Gastroesophageal sphincter (tissue), 4 donors: ENCODE measurements at regions not wholly inside any gene's neighbourhood (a gene's known extent, or its start where the extent isn't known, plus 50 kb on each side); places are given as distances from the start of the nearest gene placed in this dataset.

ENCODE experiments used
- ATAC-seq: fragments of 150-250 bp; one replicate; pipeline ENCODE4 v1.9.1; 2016; ENCODE audit warnings: mild to moderate bottlenecking, moderate library complexity
- H3K27ac ChIP-seq, 4 donors: fragments of 200-600 bp; sonication (generic) in 3 of 4; 1 replicate in 3 of 4; 2 replicates in 1 of 4; pipeline ENCODE4 v1.5.1; 2016 to 2019
- H3K27me3 ChIP-seq: fragments of 200-600 bp; sonication (generic); one replicate; pipeline ENCODE4 v1.5.1; 2019
- H3K36me3 ChIP-seq, 2 donors: fragments of 200-600 bp; sonication (generic); one replicate each; pipeline ENCODE4 v1.5.1; 2019; ENCODE audit warnings: control low read depth in 1 of 2
- H3K4me1 ChIP-seq, 3 donors: fragments of 200-600 bp; sonication (generic); 1 replicate in 2 of 3; 2 replicates in 1 of 3; pipeline ENCODE4 v1.5.1; 2016 to 2019; ENCODE audit warnings: control low read depth in 2 of 3
- H3K4me3 ChIP-seq, 2 donors: fragments of 200-600 bp; sonication (generic); one replicate each; pipeline ENCODE4 v1.5.1; 2019; ENCODE audit warnings: mild to moderate bottlenecking in 1 of 2, moderate library complexity in 1 of 2
- H3K9me3 ChIP-seq, 3 donors: fragments of 200-600 bp; sonication (generic); one replicate each; pipeline ENCODE4 v1.5.1; 2017 to 2019; ENCODE audit warnings: control low read depth in 2 of 3
- CTCF ChIP-seq, 4 experiments: fragments of 200-600 bp in 2 of 4; fragments of 450-650 bp in 2 of 4; sonication (generic) in 1 of 4; IDR thresholded peaks; one replicate each; pipeline ENCODE4 v1.5.1; 2017 to 2019; ENCODE audit warnings: antibody characterized with exemption in 4 of 4, mild to moderate bottlenecking in 2 of 4, moderate library complexity in 2 of 4
- EP300 ChIP-seq: sonication (generic); formaldehyde crosslinking; IDR thresholded peaks from one replicate; pipeline ENCODE4 v1.6.1; 2017; ENCODE audit warnings: antibody characterized with exemption, mild to moderate bottlenecking
- POLR2A ChIP-seq, 2 donors: fragments of 450-650 bp; IDR thresholded peaks; one replicate each; pipeline ENCODE4 v1.6.1; 2017; ENCODE audit warnings: antibody characterized with exemption in 2 of 2, mild to moderate bottlenecking in 2 of 2, moderate library complexity in 1 of 2
- POLR2AphosphoS5 ChIP-seq: sonication (generic); formaldehyde crosslinking; IDR thresholded peaks from one replicate; pipeline ENCODE4 v1.6.1; 2017; ENCODE audit warnings: antibody characterized with exemption
- WGBS, 2 donors: methylation state at CpG; one replicate each; pipeline ENCODE4 v1.1.5; 2018; ENCODE audit warnings: low coverage in 1 of 2; 5-methylcytosine and 5-hydroxymethylcytosine counted together
- small RNA-seq, 4 donors: library from RNA; depleted of rRNA; stranded (forward); fragments of <200 nt; gene quantifications; one replicate each; pipeline ENCODE3, GENCODE V24; 2016

- no peaks in the 10 kb centered on the region for H3K36me3 ChIP-seq
- H3K9me3 ChIP-seq = no peaks in the 10 kb centered on the region
- peaks cover 16% of the 10 kb centered on the region for H3K27me3 ChIP-seq
- TF ChIP-seq POLR2A (IDR thresholded peaks at IDR 0.05) (no peak), CTCF (IDR thresholded peaks at IDR 0.05) (no peak), POLR2AphosphoS5 (no peak), EP300 (no peak)
- no peak overlapping the region for H3K27ac ChIP-seq
- ATAC-seq = no peak
- H3K4me3 ChIP-seq = no peak overlapping the region
- 70 to 76% methylated on average over 4 to 7 of the region's 9 CpGs for WGBS, 2 donors
- no peaks in the 10 kb centered on the region for H3K4me1 ChIP-seq
Measured at GRCh38 chr1:147486876-147487656, 54.2 kb upstream of the BCL9 start.

GRCh38 chr1:147491098-147491497 lies 50.2 kb upstream of the BCL9 start:
- Histone ChIP-seq H3K27me3 (no peaks in the 10 kb centered on the region), H3K27ac (no peak overlapping the region), H3K4me1 (peaks cover 0 to 10% (median 0%) of the 10 kb centered on the region in 3 donors), H3K4me3 (no peak overlapping the region), H3K9me3 (no peaks in the 10 kb centered on the region), H3K36me3 (no peaks in the 10 kb centered on the region)
- no peak for ATAC-seq
- no peak for TF ChIP-seq POLR2A (IDR thresholded peaks at IDR 0.05)
- TF ChIP-seq CTCF (IDR thresholded peaks at IDR 0.05) = no peak
- TF ChIP-seq EP300 = no peak
- TF ChIP-seq POLR2AphosphoS5 = no peak
- WGBS, 2 donors = 0 to 19% methylated on average over 2 of the region's 2 CpGs

Small RNA genes lying in the stretch of these regions (small RNA-seq; reads per million reads assigned to genes)
- gene RF00019 = 0 reads per million in 4 donors
